OCI-LY7 (cell line): ENCODE measurements at regions not wholly inside any gene's neighbourhood (a gene's known extent, or its start where the extent isn't known, plus 50 kb on each side); places are given as distances from the start of the nearest gene placed in this dataset.

Experiments
- CTCF ChIP-seq: fragments of 200-600 bp; sonication (generic); conservative IDR thresholded peaks from 2 replicates; pipeline ENCODE4 v1.5.1; 2014; ENCODE audit warnings: mild to moderate bottlenecking, antibody characterized with exemption, low read length, moderate library complexity, mixed read lengths
- EZH2phosphoT487 ChIP-seq: fragments of 200-600 bp; sonication (generic); IDR thresholded peaks from 2 replicates; pipeline ENCODE4 v1.6.1; 2018; ENCODE audit warnings: low read depth, borderline replicate concordance, mild to moderate bottlenecking, mixed run types, antibody characterized with exemption, low read length, moderate library complexity, mixed read lengths

DNA sequence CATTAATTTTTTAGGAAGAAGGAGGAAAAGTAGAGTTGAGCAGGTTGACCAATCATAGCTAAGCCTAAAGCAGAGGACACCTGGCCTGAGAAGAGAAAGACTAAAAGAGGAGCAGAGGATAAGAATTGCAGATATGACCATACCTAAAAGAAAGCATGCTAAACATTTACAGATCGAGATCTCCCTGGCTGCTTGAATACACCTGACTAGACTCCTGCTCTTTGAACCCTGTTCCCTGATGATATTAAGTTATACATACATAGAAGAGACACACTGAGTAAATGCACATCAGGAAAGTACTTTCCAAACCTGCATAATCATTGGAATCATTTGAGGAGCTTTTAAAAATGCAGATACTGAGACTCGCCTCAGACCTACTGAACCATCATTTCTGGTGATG, 232.3 kb upstream of the ELL2 start:
- TF ChIP-seq CTCF (no peak), EZH2phosphoT487 (no peak)
